ENCODE measurements at regions not wholly inside any gene's neighbourhood (a gene's known extent, or its start where the extent isn't known, plus 50 kb on each side); places are given as distances from the start of the nearest gene placed in this dataset.

DNA sequence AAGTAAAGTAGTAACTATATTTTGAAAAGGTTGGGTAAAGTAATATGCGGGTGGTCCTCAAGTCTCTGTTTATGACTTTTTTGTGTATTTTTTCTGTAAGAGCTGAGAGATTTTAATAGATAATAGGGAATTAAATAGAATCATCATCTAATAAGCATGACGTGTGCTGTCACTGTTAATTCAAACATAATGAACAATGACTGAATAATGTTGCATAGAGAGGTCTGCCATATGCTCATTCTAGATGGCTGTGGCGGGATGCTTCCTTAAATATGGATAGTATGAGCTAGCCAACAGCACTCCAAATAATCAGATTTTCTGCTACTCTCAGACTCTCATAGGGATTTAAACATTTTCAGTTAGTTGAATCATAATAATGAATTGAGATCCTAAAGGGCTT, 302.8 kb upstream of the RBMS3 start:
- Histone ChIP-seq H3K27me3 (no peaks in the 10 kb centered on the region), H3K27ac (replicated peaks in 1 of 4) (no peak overlapping the region), H3K4me1 (no peaks in the 10 kb centered on the region), H3K9me3 (no peaks in the 10 kb centered on the region), H3K4me3 (no peak overlapping the region), H3K36me3 (no peaks in the 10 kb centered on the region)
- TF ChIP-seq POLR2A (IDR thresholded peaks at IDR 0.05; ENCODE audit: low read depth), result no peak
- TF ChIP-seq, protein P1, sequence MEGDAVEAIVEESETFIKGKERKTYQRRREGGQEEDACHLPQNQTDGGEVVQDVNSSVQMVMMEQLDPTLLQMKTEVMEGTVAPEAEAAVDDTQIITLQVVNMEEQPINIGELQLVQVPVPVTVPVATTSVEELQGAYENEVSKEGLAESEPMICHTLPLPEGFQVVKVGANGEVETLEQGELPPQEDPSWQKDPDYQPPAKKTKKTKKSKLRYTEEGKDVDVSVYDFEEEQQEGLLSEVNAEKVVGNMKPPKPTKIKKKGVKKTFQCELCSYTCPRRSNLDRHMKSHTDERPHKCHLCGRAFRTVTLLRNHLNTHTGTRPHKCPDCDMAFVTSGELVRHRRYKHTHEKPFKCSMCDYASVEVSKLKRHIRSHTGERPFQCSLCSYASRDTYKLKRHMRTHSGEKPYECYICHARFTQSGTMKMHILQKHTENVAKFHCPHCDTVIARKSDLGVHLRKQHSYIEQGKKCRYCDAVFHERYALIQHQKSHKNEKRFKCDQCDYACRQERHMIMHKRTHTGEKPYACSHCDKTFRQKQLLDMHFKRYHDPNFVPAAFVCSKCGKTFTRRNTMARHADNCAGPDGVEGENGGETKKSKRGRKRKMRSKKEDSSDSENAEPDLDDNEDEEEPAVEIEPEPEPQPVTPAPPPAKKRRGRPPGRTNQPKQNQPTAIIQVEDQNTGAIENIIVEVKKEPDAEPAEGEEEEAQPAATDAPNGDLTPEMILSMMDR (IDR thresholded peaks at IDR 0.05), result no peak
- no peak for TF ChIP-seq POLR2AphosphoS5 (IDR thresholded peaks at IDR 0.05)
- TF ChIP-seq EP300 (IDR thresholded peaks at IDR 0.05), result no peak
- WGBS, result 58% methylated on average over 3 of the region's 3 CpGs
- intact Hi-C loops (cut with DNase I), result no loop called here
- no peak for DNase-seq (ENCODE audit: extremely low spot score)

DNA sequence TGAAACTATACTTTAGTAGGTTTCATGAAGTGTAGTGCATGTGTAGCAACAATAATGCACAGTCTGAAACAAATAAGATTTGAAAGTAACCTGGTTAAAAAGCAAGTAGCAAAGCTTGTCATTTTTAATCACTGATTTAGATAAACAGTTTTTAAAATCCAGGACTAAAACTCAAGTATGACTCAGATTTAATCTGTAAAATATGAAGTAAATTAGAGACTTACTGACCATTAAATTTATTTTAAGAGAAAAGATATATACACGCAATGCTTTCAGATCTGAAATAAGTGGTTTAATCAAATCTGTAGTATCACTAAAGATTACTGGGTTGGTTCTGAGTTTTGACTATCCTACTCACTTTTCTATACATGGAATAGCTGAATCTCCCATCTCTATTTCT, 300.7 kb upstream of the RBMS3 start:
- 97% methylated on average over 1 of the region's 1 CpG for WGBS
- H3K9me3 ChIP-seq, result no peaks in the 10 kb centered on the region
- no peak overlapping the region for H3K27ac ChIP-seq (replicated peaks in 1 of 4)
- H3K27me3 ChIP-seq, result no peaks in the 10 kb centered on the region
- TF ChIP-seq, protein P1 (IDR thresholded peaks at IDR 0.05), result no peak
- TF ChIP-seq POLR2AphosphoS5 (IDR thresholded peaks at IDR 0.05), result no peak
- no peak for TF ChIP-seq EP300 (IDR thresholded peaks at IDR 0.05)
- TF ChIP-seq POLR2A (IDR thresholded peaks at IDR 0.05; ENCODE audit: low read depth), result no peak
- intact Hi-C loops (cut with DNase I), result no loop called here
- no peaks in the 10 kb centered on the region for H3K36me3 ChIP-seq
- no peak overlapping the region for H3K4me3 ChIP-seq
- H3K4me1 ChIP-seq, result no peaks in the 10 kb centered on the region
- DNase-seq (ENCODE audit: extremely low spot score), result no peak

DNA sequence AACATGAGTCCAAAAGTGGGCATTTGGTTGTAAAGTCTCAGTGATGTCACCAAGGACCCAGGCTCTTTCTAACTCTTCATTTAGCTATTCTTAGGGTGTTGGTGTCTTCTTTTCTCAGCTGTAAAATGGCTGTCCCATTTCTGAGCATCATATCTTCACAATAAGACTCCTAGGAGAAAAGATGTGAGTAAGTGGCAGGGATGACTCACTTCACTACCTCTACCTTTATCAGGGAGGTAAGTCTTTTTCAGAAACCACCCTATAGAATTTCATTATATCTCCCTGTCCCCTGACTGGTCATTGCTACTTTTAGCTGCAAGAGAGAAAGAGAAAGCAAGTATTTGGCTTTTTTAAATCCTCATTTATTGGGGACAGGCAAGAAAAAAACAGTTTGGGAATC, 300.2 kb upstream of the RBMS3 start:
- no peaks in the 10 kb centered on the region for H3K27me3 ChIP-seq
- H3K9me3 ChIP-seq, result no peaks in the 10 kb centered on the region
- intact Hi-C loops (cut with DNase I), result no loop called here
- H3K4me3 ChIP-seq, result no peak overlapping the region
- no peaks in the 10 kb centered on the region for H3K36me3 ChIP-seq
- no peak for DNase-seq (ENCODE audit: extremely low spot score)
- TF ChIP-seq, protein P1 (IDR thresholded peaks at IDR 0.05), result no peak
- TF ChIP-seq POLR2A (IDR thresholded peaks at IDR 0.05; ENCODE audit: low read depth), result no peak
- no peak for TF ChIP-seq EP300 (IDR thresholded peaks at IDR 0.05)
- no peak for TF ChIP-seq POLR2AphosphoS5 (IDR thresholded peaks at IDR 0.05)
- H3K27ac ChIP-seq (replicated peaks in 1 of 4), result no peak overlapping the region
- no peaks in the 10 kb centered on the region for H3K4me1 ChIP-seq

DNA sequence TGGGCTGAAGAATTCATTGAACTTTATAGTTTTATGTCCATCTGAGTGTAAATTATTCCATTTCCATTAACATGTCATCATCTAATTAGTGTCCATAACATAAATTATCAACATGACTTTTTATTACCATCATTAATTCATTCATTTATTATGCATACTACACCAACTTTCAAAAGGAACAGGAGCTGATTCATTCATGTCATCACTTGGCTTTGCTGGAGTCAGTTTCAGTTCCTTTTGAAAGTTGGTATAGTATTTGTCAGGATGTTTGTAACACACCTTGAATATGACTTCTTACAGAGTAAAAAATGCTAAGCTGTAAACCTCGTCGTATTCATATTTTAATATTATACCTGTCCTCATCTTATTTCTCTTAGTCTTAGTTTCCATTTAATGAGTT, 298.0 kb upstream of the RBMS3 start:
- no peaks in the 10 kb centered on the region for H3K4me1 ChIP-seq
- WGBS, result 98% methylated on average over 2 of the region's 2 CpGs
- H3K9me3 ChIP-seq, result no peaks in the 10 kb centered on the region
- no peaks in the 10 kb centered on the region for H3K27me3 ChIP-seq
- H3K4me3 ChIP-seq, result no peak overlapping the region
- intact Hi-C loops (cut with DNase I), result no loop called here
- no peak for TF ChIP-seq EP300 (IDR thresholded peaks at IDR 0.05)
- TF ChIP-seq POLR2A (IDR thresholded peaks at IDR 0.05; ENCODE audit: low read depth), result no peak
- no peak for TF ChIP-seq POLR2AphosphoS5 (IDR thresholded peaks at IDR 0.05)
- TF ChIP-seq, protein P1 (IDR thresholded peaks at IDR 0.05), result no peak
- H3K36me3 ChIP-seq, result no peaks in the 10 kb centered on the region
- no peak overlapping the region for H3K27ac ChIP-seq (replicated peaks in 1 of 4)
- DNase-seq (ENCODE audit: extremely low spot score), result no peak

DNA sequence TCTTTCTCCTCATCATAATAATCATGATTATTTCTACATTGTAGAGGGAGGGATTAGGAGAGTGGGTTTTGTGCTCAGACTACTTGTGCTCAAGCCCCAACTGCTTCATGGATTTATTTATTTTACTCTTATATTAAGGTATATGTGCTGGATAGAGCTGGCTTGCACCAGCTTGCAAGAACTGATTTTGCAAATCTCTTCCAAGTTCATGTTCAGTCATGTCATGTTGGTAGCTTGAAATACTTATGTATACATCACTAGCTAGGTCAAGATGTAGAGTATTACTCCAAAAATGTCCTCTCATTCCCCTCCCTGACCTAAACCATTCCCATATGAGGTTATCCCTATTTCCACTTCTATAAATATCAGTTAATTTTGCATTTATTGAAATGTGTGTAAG, 293.9 kb upstream of the RBMS3 start:
- TF ChIP-seq, protein P1 (IDR thresholded peaks at IDR 0.05), result no peak
- TF ChIP-seq POLR2A (IDR thresholded peaks at IDR 0.05; ENCODE audit: low read depth) (no peak), POLR2AphosphoS5 (IDR thresholded peaks at IDR 0.05) (no peak), EP300 (IDR thresholded peaks at IDR 0.05) (no peak)
- Histone ChIP-seq H3K27ac (replicated peaks in 1 of 4) (no peak overlapping the region), H3K4me3 (no peak overlapping the region), H3K36me3 (no peaks in the 10 kb centered on the region), H3K9me3 (no peaks in the 10 kb centered on the region), H3K27me3 (no peaks in the 10 kb centered on the region), H3K4me1 (no peaks in the 10 kb centered on the region)
- no peak for DNase-seq (ENCODE audit: extremely low spot score)
- intact Hi-C loops (cut with DNase I), result no loop called here

Measured in esophagus muscularis mucosa (tissue), 4 donors.